ENCODE measurements at regions not wholly inside any gene's neighbourhood (a gene's known extent, or its start where the extent isn't known, plus 50 kb on each side); places are given as distances from the start of the nearest gene placed in this dataset.

GRCh38 chr6:74765486-74765885, 440.4 kb downstream of the COL12A1 start:
- H3K9me3 ChIP-seq = no peaks in the 10 kb centered on the region

GRCh38 chr6:74764486-74764885, 441.4 kb downstream of the COL12A1 start:
- no peak overlapping the region for H3K4me3 ChIP-seq
- no peaks in the 10 kb centered on the region for H3K36me3 ChIP-seq
- H3K9me3 ChIP-seq = no peaks in the 10 kb centered on the region
- H3K27ac ChIP-seq = no peak overlapping the region
- no peaks in the 10 kb centered on the region for H3K27me3 ChIP-seq
- H3K4me1 ChIP-seq = no peaks in the 10 kb centered on the region
- DNase-seq (ENCODE audit: low spot score) = no peak
- no peak for TF ChIP-seq CTCF (IDR thresholded peaks at IDR 0.05)

More at GRCh38 chr6:74765486-74765885, 440.4 kb downstream of the COL12A1 start:
- TF ChIP-seq CTCF (IDR thresholded peaks at IDR 0.05) = no peak
- no peak for DNase-seq (ENCODE audit: low spot score)
- Histone ChIP-seq H3K27ac (no peak overlapping the region), H3K27me3 (no peaks in the 10 kb centered on the region), H3K36me3 (no peaks in the 10 kb centered on the region), H3K4me3 (no peak overlapping the region), H3K4me1 (no peaks in the 10 kb centered on the region)

- H3K9me3 ChIP-seq = no peaks in the 10 kb centered on the region
- DNase-seq (ENCODE audit: low spot score) = no peak
- no peak overlapping the region for H3K27ac ChIP-seq
- H3K36me3 ChIP-seq = no peaks in the 10 kb centered on the region
- H3K4me1 ChIP-seq = no peaks in the 10 kb centered on the region
- H3K4me3 ChIP-seq = no peak overlapping the region
- no peaks in the 10 kb centered on the region for H3K27me3 ChIP-seq
- TF ChIP-seq CTCF (IDR thresholded peaks at IDR 0.05) = no peak
These were observed 443.0 kb downstream of the COL12A1 start for GRCh38 chr6:74762841-74763240.

- Histone ChIP-seq H3K4me1 (no peaks in the 10 kb centered on the region), H3K9me3 (no peaks in the 10 kb centered on the region), H3K27ac (no peak overlapping the region), H3K36me3 (no peaks in the 10 kb centered on the region), H3K4me3 (no peak overlapping the region), H3K27me3 (no peaks in the 10 kb centered on the region)
- DNase-seq (ENCODE audit: low spot score) = no peak
- TF ChIP-seq CTCF (IDR thresholded peaks at IDR 0.05) = no peak
These were observed 448.0 kb downstream of the COL12A1 start for GRCh38 chr6:74757813-74758212.

- no peak for DNase-seq (ENCODE audit: low spot score)
- no peak for TF ChIP-seq CTCF (IDR thresholded peaks at IDR 0.05)
- Histone ChIP-seq H3K27me3 (no peaks in the 10 kb centered on the region), H3K9me3 (no peaks in the 10 kb centered on the region), H3K27ac (no peak overlapping the region), H3K4me3 (no peak overlapping the region), H3K4me1 (no peaks in the 10 kb centered on the region), H3K36me3 (no peaks in the 10 kb centered on the region)
These were observed 448.9 kb downstream of the COL12A1 start for GRCh38 chr6:74756923-74757322.

- no peak overlapping the region for H3K4me3 ChIP-seq
- no peak for TF ChIP-seq CTCF (IDR thresholded peaks at IDR 0.05)
- no peaks in the 10 kb centered on the region for H3K27me3 ChIP-seq
- no peak for DNase-seq (ENCODE audit: low spot score)
- H3K36me3 ChIP-seq = no peaks in the 10 kb centered on the region
- H3K9me3 ChIP-seq = no peaks in the 10 kb centered on the region
- H3K4me1 ChIP-seq = no peaks in the 10 kb centered on the region
- no peak overlapping the region for H3K27ac ChIP-seq
These were observed 450.1 kb downstream of the COL12A1 start for GRCh38 chr6:74755778-74756177.
